ENCODE measurements at regions not wholly inside any gene's neighbourhood (a gene's known extent, or its start where the extent isn't known, plus 50 kb on each side); places are given as distances from the start of the nearest gene placed in this dataset.

- intact Hi-C loops (cut with DNase I) = no loop called here
- Histone ChIP-seq H3K27ac (no peak overlapping the region), H3K27me3 (no peaks in the 10 kb centered on the region), H3K4me1 (no peaks in the 10 kb centered on the region), H3K36me3 (no peaks in the 10 kb centered on the region), H3K9me3 (no peaks in the 10 kb centered on the region), H3K4me3 (no peak overlapping the region)
- TF ChIP-seq CTCF (IDR thresholded peaks at IDR 0.05) (no peak), POLR2AphosphoS5 (IDR thresholded peaks at IDR 0.05; ENCODE audit: insufficient read depth in 1 of 2, low read depth in 1 of 2) (no peak), POLR2A (IDR thresholded peaks at IDR 0.05) (no peak)
- no peak for DNase-seq (ENCODE audit: extremely low spot score in 2 of 2)
Measured at GRCh38 chr6:104182811-104183210, 676.9 kb downstream of the HACE1 start.

GRCh38 chr6:104173668-104174067 lies 686.1 kb downstream of the HACE1 start:
- no peak for TF ChIP-seq POLR2AphosphoS5 (IDR thresholded peaks at IDR 0.05; ENCODE audit: insufficient read depth in 1 of 2, low read depth in 1 of 2)
- no peak for TF ChIP-seq POLR2A (IDR thresholded peaks at IDR 0.05)
- no peak for TF ChIP-seq CTCF (IDR thresholded peaks at IDR 0.05)
- Histone ChIP-seq H3K27ac (no peak overlapping the region), H3K4me1 (no peaks in the 10 kb centered on the region), H3K27me3 (no peaks in the 10 kb centered on the region), H3K4me3 (no peak overlapping the region), H3K9me3 (no peaks in the 10 kb centered on the region), H3K36me3 (no peaks in the 10 kb centered on the region)
- intact Hi-C loops (cut with DNase I) = no loop called here
- DNase-seq (ENCODE audit: extremely low spot score in 2 of 2) = no peak

GRCh38 chr6:104170401-104170800 lies 689.3 kb downstream of the HACE1 start:
- intact Hi-C loops (cut with DNase I) = no loop called here
- Histone ChIP-seq H3K36me3 (no peaks in the 10 kb centered on the region), H3K9me3 (no peaks in the 10 kb centered on the region), H3K27ac (no peak overlapping the region), H3K4me3 (no peak overlapping the region), H3K27me3 (no peaks in the 10 kb centered on the region), H3K4me1 (no peaks in the 10 kb centered on the region)
- no peak for TF ChIP-seq POLR2A (IDR thresholded peaks at IDR 0.05)
- no peak for TF ChIP-seq CTCF (IDR thresholded peaks at IDR 0.05)
- TF ChIP-seq POLR2AphosphoS5 (IDR thresholded peaks at IDR 0.05; ENCODE audit: insufficient read depth in 1 of 2, low read depth in 1 of 2) = no peak
- no peak for DNase-seq (ENCODE audit: extremely low spot score in 2 of 2)

GRCh38 chr6:104166055-104166668 lies 693.6 kb downstream of the HACE1 start:
- TF ChIP-seq POLR2AphosphoS5 (IDR thresholded peaks at IDR 0.05; ENCODE audit: insufficient read depth in 1 of 2, low read depth in 1 of 2) = no peak
- TF ChIP-seq POLR2A (IDR thresholded peaks at IDR 0.05) = no peak
- no peak for TF ChIP-seq CTCF (IDR thresholded peaks at IDR 0.05)
- H3K4me1 ChIP-seq = no peaks in the 10 kb centered on the region
- H3K9me3 ChIP-seq = no peaks in the 10 kb centered on the region
- H3K27me3 ChIP-seq = no peaks in the 10 kb centered on the region
- no peak for DNase-seq (ENCODE audit: extremely low spot score in 2 of 2)
- no peaks in the 10 kb centered on the region for H3K36me3 ChIP-seq
- no peak overlapping the region for H3K27ac ChIP-seq
- no peak overlapping the region for H3K4me3 ChIP-seq
- intact Hi-C loops (cut with DNase I) = no loop called here

GRCh38 chr6:104162036-104162669 lies 697.6 kb downstream of the HACE1 start:
- Histone ChIP-seq H3K9me3 (no peaks in the 10 kb centered on the region), H3K4me1 (no peaks in the 10 kb centered on the region), H3K27ac (no peak overlapping the region), H3K4me3 (no peak overlapping the region), H3K36me3 (no peaks in the 10 kb centered on the region), H3K27me3 (no peaks in the 10 kb centered on the region)
- TF ChIP-seq POLR2AphosphoS5 (IDR thresholded peaks at IDR 0.05; ENCODE audit: insufficient read depth in 1 of 2, low read depth in 1 of 2) = no peak
- no peak for TF ChIP-seq POLR2A (IDR thresholded peaks at IDR 0.05)
- no peak for TF ChIP-seq CTCF (IDR thresholded peaks at IDR 0.05)
- intact Hi-C loops (cut with DNase I) = no loop called here
- no peak for DNase-seq (ENCODE audit: extremely low spot score in 2 of 2)
